Esophagus squamous epithelium (tissue), 4 donors: ENCODE measurements at regions not wholly inside any gene's neighbourhood (a gene's known extent, or its start where the extent isn't known, plus 50 kb on each side); places are given as distances from the start of the nearest gene placed in this dataset.

ENCODE experiments used
- CTCF ChIP-seq, 6 experiments: fragments of 450-650 bp in 4 of 6; fragments of 200-600 bp in 2 of 6; sonication (generic) in 2 of 6; IDR thresholded peaks; one replicate each; pipeline ENCODE4 v1.5.1; 2016 to 2019; ENCODE audit warnings: antibody characterized with exemption in 6 of 6, mild to moderate bottlenecking in 4 of 6, moderate library complexity in 4 of 6
- POLR2A ChIP-seq, 4 donors: fragments of 450-650 bp; IDR thresholded peaks; one replicate each; pipeline ENCODE4 v1.6.1; 2017; ENCODE audit warnings: antibody characterized with exemption in 4 of 4, mild to moderate bottlenecking in 4 of 4, moderate library complexity in 3 of 4

- TF ChIP-seq CTCF (IDR thresholded peaks at IDR 0.05) (peak in 1 of 6 experiments; percentile 30), POLR2A (IDR thresholded peaks at IDR 0.05) (no peak)
Measured at GRCh38 chr6:90691823-90692222, 105.0 kb upstream of the MAP3K7 start.
